GM12872 (cell line): ENCODE measurements at regions not wholly inside any gene's neighbourhood (a gene's known extent, or its start where the extent isn't known, plus 50 kb on each side); places are given as distances from the start of the nearest gene placed in this dataset.

Source experiments
- TF ChIP-seq, protein P1 (sequence below): IDR thresholded peaks from 3 replicates; pipeline ENCODE4 v1.5.1; 2011; ENCODE audit warnings: low read depth, mild to moderate bottlenecking, low read length, moderate library complexity; ENCODE audit not compliant: insufficient read depth

GRCh38 chr14:22059201-22059600 is 385.6 kb upstream of the OR4E1 start:
- TF ChIP-seq, protein P1, sequence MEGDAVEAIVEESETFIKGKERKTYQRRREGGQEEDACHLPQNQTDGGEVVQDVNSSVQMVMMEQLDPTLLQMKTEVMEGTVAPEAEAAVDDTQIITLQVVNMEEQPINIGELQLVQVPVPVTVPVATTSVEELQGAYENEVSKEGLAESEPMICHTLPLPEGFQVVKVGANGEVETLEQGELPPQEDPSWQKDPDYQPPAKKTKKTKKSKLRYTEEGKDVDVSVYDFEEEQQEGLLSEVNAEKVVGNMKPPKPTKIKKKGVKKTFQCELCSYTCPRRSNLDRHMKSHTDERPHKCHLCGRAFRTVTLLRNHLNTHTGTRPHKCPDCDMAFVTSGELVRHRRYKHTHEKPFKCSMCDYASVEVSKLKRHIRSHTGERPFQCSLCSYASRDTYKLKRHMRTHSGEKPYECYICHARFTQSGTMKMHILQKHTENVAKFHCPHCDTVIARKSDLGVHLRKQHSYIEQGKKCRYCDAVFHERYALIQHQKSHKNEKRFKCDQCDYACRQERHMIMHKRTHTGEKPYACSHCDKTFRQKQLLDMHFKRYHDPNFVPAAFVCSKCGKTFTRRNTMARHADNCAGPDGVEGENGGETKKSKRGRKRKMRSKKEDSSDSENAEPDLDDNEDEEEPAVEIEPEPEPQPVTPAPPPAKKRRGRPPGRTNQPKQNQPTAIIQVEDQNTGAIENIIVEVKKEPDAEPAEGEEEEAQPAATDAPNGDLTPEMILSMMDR: no peak

DNA sequence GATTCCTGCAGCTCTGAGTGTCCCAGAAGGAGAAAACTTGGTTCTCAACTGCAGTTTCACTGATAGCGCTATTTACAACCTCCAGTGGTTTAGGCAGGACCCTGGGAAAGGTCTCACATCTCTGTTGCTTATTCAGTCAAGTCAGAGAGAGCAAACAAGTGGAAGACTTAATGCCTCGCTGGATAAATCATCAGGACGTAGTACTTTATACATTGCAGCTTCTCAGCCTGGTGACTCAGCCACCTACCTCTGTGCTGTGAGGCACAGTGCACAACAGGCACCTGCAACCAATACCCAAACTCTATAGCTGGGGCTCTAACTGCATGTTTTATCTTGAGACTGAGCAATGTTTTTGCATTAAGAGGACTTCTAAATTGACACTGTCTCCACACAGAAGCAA is 379.2 kb upstream of the OR4E1 start:
- TF ChIP-seq, protein P1: no peak

DNA sequence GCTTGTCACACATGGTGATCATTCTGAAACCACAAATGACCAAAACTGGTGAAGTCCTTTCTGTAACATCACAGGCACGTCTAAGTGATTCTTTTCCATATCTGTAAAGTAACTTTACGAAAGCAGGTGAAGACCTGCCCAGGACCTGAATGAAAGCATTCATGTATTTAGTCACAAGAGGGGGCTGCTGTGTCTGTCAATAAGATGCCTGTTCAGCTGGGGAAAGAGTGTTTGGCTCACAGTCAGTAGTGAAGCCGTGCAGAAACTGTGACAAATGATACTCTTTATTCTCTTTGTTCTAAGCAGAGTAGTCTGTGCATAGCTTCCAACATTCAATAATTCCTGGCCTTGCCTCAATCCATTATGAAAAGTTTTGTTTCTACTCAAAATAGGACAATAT is 373.5 kb upstream of the OR4E1 start:
- TF ChIP-seq, protein P1: peak; percentile 62

- TF ChIP-seq, protein P1: no peak
These were observed 372.4 kb upstream of the OR4E1 start for GRCh38 chr14:22046063-22046462.

DNA sequence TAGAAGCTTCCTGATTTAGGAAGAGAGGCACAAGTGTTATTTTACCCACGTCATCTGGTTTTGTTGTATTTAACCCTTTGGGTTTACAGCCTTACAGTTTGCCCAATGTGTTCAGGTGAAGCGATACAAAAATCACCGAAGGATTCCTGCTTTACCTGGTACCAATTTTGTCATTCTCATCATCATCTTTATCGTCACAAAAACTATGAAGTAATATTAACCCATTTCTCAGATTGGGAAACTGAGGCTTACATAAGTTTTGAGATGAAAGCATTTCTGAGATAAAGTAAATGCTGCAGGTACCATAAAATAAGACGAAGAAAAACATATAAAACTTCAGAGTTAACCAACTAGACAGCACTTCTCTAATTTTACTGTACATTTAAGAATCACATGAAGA is 370.6 kb upstream of the OR4E1 start:
- TF ChIP-seq, protein P1: no peak

- TF ChIP-seq, protein P1: no peak
These were observed 367.1 kb upstream of the OR4E1 start for GRCh38 chr14:22040781-22041125.

DNA sequence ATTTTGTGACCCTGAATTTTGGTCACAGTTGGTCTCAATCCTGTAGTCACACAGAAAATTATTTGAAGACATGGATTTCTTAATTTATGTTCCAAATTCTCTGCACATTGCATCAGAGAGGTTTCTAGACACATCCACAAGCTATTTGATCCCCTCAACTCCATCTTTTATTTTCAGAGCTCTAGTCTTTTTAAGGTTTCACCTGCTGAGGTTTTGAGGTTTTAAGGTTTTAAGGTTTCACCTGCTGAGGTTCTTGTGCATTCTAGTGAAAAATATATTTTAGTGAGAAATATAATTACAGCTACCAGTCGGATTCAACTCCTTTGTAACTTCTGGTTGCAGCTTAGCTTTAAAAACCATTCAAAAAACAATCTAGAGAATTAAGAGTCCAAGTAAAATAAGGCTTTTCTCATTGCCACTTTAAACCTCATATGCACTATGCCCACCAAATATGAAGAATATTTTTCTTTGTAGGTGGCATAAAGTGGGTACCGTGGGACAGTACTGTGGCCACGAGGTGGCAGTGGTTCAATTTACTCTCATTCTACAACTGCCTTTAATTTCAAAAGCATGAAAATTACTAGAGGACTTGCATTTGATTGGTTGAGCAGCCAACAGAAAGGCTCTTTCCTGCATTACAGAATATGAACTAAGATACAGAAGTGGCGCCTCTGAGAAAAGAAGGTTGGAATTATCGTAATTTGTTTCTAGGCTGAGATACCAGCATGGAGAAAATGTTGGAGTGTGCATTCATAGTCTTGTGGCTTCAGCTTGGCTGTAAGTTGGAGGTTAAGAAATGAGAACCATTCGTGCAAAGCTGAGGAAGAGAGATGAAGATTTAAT is 366.5 kb upstream of the OR4E1 start:
- TF ChIP-seq, protein P1: peak; percentile 69
